ENCODE measurements at regions not wholly inside any gene's neighbourhood (a gene's known extent, or its start where the extent isn't known, plus 50 kb on each side); places are given as distances from the start of the nearest gene placed in this dataset.
"Not testable (repeated sequence)": the region's sequence is repeated elsewhere in the genome, so short reads cannot be mapped to it uniquely, and the experiment has no call there.

- DNase-seq, result peak; percentile 22
Measured at GRCh38 chr4:33780952-33781791, 2463.1 kb downstream of the ARAP2 start.

- no peak for DNase-seq
Measured at GRCh38 chr4:33785843-33786242, 2458.5 kb downstream of the ARAP2 start.

- DNase-seq, result no peak
Measured at GRCh38 chr4:33802578-33802977, 2441.7 kb downstream of the ARAP2 start.

- DNase-seq, result no peak
Measured at GRCh38 chr4:33825685-33826084, 2418.6 kb downstream of the ARAP2 start.

GRCh38 chr4:33829356-33829755 is 2415.0 kb downstream of the ARAP2 start:
- not testable (repeated sequence) for DNase-seq

GRCh38 chr4:33831442-33832066 is 2412.8 kb downstream of the ARAP2 start:
- no peak for DNase-seq

GRCh38 chr4:33835764-33836163 is 2408.6 kb downstream of the ARAP2 start:
- not testable (repeated sequence) for DNase-seq

GRCh38 chr4:33837043-33837838 is 2407.1 kb downstream of the ARAP2 start:
- DNase-seq, result no peak

GRCh38 chr4:33841120-33841519 is 2403.2 kb downstream of the ARAP2 start:
- DNase-seq, result no peak

GRCh38 chr4:33850371-33850902 is 2393.9 kb downstream of the ARAP2 start:
- no peak for DNase-seq

GRCh38 chr4:33853670-33854069 is 2390.6 kb downstream of the ARAP2 start:
- peak; percentile 18 for DNase-seq

- DNase-seq, result no peak
Measured at GRCh38 chr4:33864290-33864859, 2379.9 kb downstream of the ARAP2 start.

- DNase-seq, result no peak
Measured at GRCh38 chr4:33873791-33874190, 2370.5 kb downstream of the ARAP2 start.

GRCh38 chr4:33878710-33879109 is 2365.6 kb downstream of the ARAP2 start:
- no peak for DNase-seq

GRCh38 chr4:33881176-33881575 is 2363.1 kb downstream of the ARAP2 start:
- DNase-seq, result no peak

GRCh38 chr4:33882246-33882990 is 2361.9 kb downstream of the ARAP2 start:
- DNase-seq, result no peak

GRCh38 chr4:33883111-33883510 is 2361.2 kb downstream of the ARAP2 start:
- no peak for DNase-seq

- DNase-seq, result no peak
Measured at GRCh38 chr4:33886356-33886755, 2358.0 kb downstream of the ARAP2 start.

GRCh38 chr4:33890841-33891240 is 2353.5 kb downstream of the ARAP2 start:
- no peak for DNase-seq

- DNase-seq, result no peak
Measured at GRCh38 chr4:33911959-33912358, 2332.4 kb downstream of the ARAP2 start.

GRCh38 chr4:33914386-33914785 is 2329.9 kb downstream of the ARAP2 start:
- DNase-seq, result peak; percentile 36

GRCh38 chr4:33923469-33923868 is 2320.8 kb downstream of the ARAP2 start:
- no peak for DNase-seq

Measured in DMS53 (cell line).